ENCODE measurements at regions not wholly inside any gene's neighbourhood (a gene's known extent, or its start where the extent isn't known, plus 50 kb on each side); places are given as distances from the start of the nearest gene placed in this dataset.

- H3K79me2 ChIP-seq (ENCODE audit: insufficient read depth, low read length): no peaks in the 10 kb centered on the region
- no peaks in the 10 kb centered on the region for H3K27me3 ChIP-seq (ENCODE audit: control insufficient read depth in 2 of 2, insufficient read depth in 2 of 2, low read length in 2 of 2)
- intact Hi-C loops (cut with micrococcal nuclease): no loop called here
- H3K27ac Mint-ChIP-seq: peak overlapping the region in 1 of 7 donors; percentile 28
- no peaks in the 10 kb centered on the region for H3K9me3 ChIP-seq (replicated peaks in 1 of 2; ENCODE audit: control insufficient read depth in 1 of 2, insufficient read depth in 1 of 2, low read length in 2 of 2)
- H3K4me1 ChIP-seq (ENCODE audit: control insufficient read depth in 1 of 2, insufficient read depth in 2 of 2, low read length in 2 of 2): no peaks in the 10 kb centered on the region
- H3K4me3 Mint-ChIP-seq: no peak overlapping the region
- H4K20me1 ChIP-seq (ENCODE audit: insufficient read depth, low read length): no peaks in the 10 kb centered on the region
- H3K9me3 Mint-ChIP-seq: peaks cover 0 to 1% (median 0%) of the 10 kb centered on the region in 7 donors
- peaks cover 0 to 1% (median 0%) of the 10 kb centered on the region in 3 donors for H3K27me3 Mint-ChIP-seq (ENCODE audit: low read depth in 3 of 3)
- no peak for TF ChIP-seq CTCF (IDR thresholded peaks at IDR 0.05)
- no peak overlapping the region for H3K4me2 ChIP-seq (replicated peaks; ENCODE audit: extremely low read depth, low read length, poor library complexity, severe bottlenecking)
- H3K4me1 Mint-ChIP-seq: no peaks in the 10 kb centered on the region
- no peak overlapping the region for H3K9ac ChIP-seq (ENCODE audit: insufficient read depth, low read length, poor library complexity, severe bottlenecking)
- no peaks in the 10 kb centered on the region for H3K36me3 Mint-ChIP-seq
- H3K27ac ChIP-seq (ENCODE audit: low read depth in 1 of 2, low read length in 2 of 2): no peak overlapping the region
- 91% methylated on average over 3 of the region's 6 CpGs for WGBS (ENCODE audit: insufficient coverage)
- DNase-seq: no peak
- H3K4me3 ChIP-seq (replicated peaks in 1 of 3; ENCODE audit: low read depth in 2 of 3, low read length in 3 of 3): no peak overlapping the region
- no peaks in the 10 kb centered on the region for H3K36me3 ChIP-seq (replicated peaks in 1 of 2; ENCODE audit: control insufficient read depth in 1 of 2, insufficient read depth in 2 of 2, low read length in 2 of 2)
- no peak overlapping the region for H2AFZ ChIP-seq (ENCODE audit: insufficient read depth, low read depth, low read length, poor library complexity, severe bottlenecking)
Observed at GRCh38 chr3:28138043-28138610, 103.3 kb upstream of the CMC1 start.

GRCh38 chr3:28139288-28139687, 102.1 kb upstream of the CMC1 start:
- H3K4me1 ChIP-seq (ENCODE audit: control insufficient read depth in 1 of 2, insufficient read depth in 2 of 2, low read length in 2 of 2): no peaks in the 10 kb centered on the region
- TF ChIP-seq CTCF (IDR thresholded peaks at IDR 0.05): no peak
- no peaks in the 10 kb centered on the region for H3K9me3 ChIP-seq (replicated peaks in 1 of 2; ENCODE audit: control insufficient read depth in 1 of 2, insufficient read depth in 1 of 2, low read length in 2 of 2)
- no peak overlapping the region for H3K27ac ChIP-seq (ENCODE audit: low read depth in 1 of 2, low read length in 2 of 2)
- Mint-ChIP-seq H3K27me3 (ENCODE audit: low read depth in 3 of 3) (peaks cover 0 to 1% (median 0%) of the 10 kb centered on the region in 3 donors), H3K36me3 (no peaks in the 10 kb centered on the region), H3K9me3 (peaks cover 0 to 1% (median 0%) of the 10 kb centered on the region in 7 donors), H3K4me3 (no peak overlapping the region), H3K27ac (no peak overlapping the region), H3K4me1 (no peaks in the 10 kb centered on the region)
- H2AFZ ChIP-seq (ENCODE audit: insufficient read depth, low read depth, low read length, poor library complexity, severe bottlenecking): no peak overlapping the region
- WGBS (ENCODE audit: insufficient coverage): 66% methylated on average over 4 of the region's 4 CpGs
- no peak overlapping the region for H3K4me2 ChIP-seq (replicated peaks; ENCODE audit: extremely low read depth, low read length, poor library complexity, severe bottlenecking)
- no peaks in the 10 kb centered on the region for H3K27me3 ChIP-seq (ENCODE audit: control insufficient read depth in 2 of 2, insufficient read depth in 2 of 2, low read length in 2 of 2)
- no peaks in the 10 kb centered on the region for H3K79me2 ChIP-seq (ENCODE audit: insufficient read depth, low read length)
- H3K4me3 ChIP-seq (replicated peaks in 1 of 3; ENCODE audit: low read depth in 2 of 3, low read length in 3 of 3): no peak overlapping the region
- no peak for DNase-seq
- H4K20me1 ChIP-seq (ENCODE audit: insufficient read depth, low read length): no peaks in the 10 kb centered on the region
- intact Hi-C loops (cut with micrococcal nuclease): no loop called here
- no peaks in the 10 kb centered on the region for H3K36me3 ChIP-seq (replicated peaks in 1 of 2; ENCODE audit: control insufficient read depth in 1 of 2, insufficient read depth in 2 of 2, low read length in 2 of 2)
- no peak overlapping the region for H3K9ac ChIP-seq (ENCODE audit: insufficient read depth, low read length, poor library complexity, severe bottlenecking)
